Keratinocyte (primary cell): ENCODE measurements at regions not wholly inside any gene's neighbourhood (a gene's known extent, or its start where the extent isn't known, plus 50 kb on each side); places are given as distances from the start of the nearest gene placed in this dataset.

Experiments used
- DNase-seq: peaks from one replicate; pipeline ENCODE4 v3.0.0-alpha.2; 2011; ENCODE audit warnings: low read depth, missing footprints, low spot score
- FAIRE-seq: peaks from 2 replicates; lab custom pipeline; 2011; peaks lifted over from hg19 to GRCh38; lab: Jason Lieb, UNC
- H2AFZ ChIP-seq: 2 replicates; pipeline ENCODE4 v1.6.0; 2012; ENCODE audit warnings: low read length, control low read depth, inconsistent platforms; ENCODE audit not compliant: control insufficient read depth
- H3K27ac ChIP-seq: 2 replicates; pipeline ENCODE4 v1.5.1; 2011; ENCODE audit warnings: low read length; ENCODE audit not compliant: control insufficient read depth, insufficient read depth
- H3K27me3 ChIP-seq: 3 replicates; pipeline ENCODE4 v1.6.0; 2011; ENCODE audit warnings: low read length; ENCODE audit not compliant: control insufficient read depth, insufficient read depth; ENCODE audit errors: extremely low read depth
- H3K36me3 ChIP-seq, 2 experiments: 2 replicates in 1 of 2; 3 replicates in 1 of 2; pipeline ENCODE4 v1.5.1; 2011; ENCODE audit warnings: low read length in 2 of 2, mild to moderate bottlenecking in 1 of 2; ENCODE audit not compliant: control insufficient read depth in 2 of 2, insufficient read depth in 2 of 2; ENCODE audit errors: extremely low read depth in 1 of 2
- H3K4me1 ChIP-seq: 3 replicates; pipeline ENCODE4 v1.5.1; 2011; ENCODE audit warnings: low read length; ENCODE audit not compliant: control insufficient read depth, insufficient read depth; ENCODE audit errors: extremely low read depth
- H3K4me2 ChIP-seq: 3 replicates; pipeline ENCODE4 v1.6.0; 2011; ENCODE audit warnings: low read depth, low read length; ENCODE audit not compliant: control insufficient read depth, insufficient read depth; ENCODE audit errors: extremely low read depth
- H3K4me3 ChIP-seq, 3 experiments: fragments of 200-600 bp in 1 of 3; sonication (generic) in 1 of 3; 2 replicates in 2 of 3; 3 replicates in 1 of 3; pipeline ENCODE4 v1.5.1; 2011 to 2016; ENCODE audit warnings: low read length in 3 of 3, mild to moderate bottlenecking in 3 of 3, control low read depth in 2 of 3, inconsistent platforms in 1 of 3, low read depth in 1 of 3, mixed read lengths in 1 of 3, mixed run types in 1 of 3, moderate library complexity in 1 of 3; ENCODE audit not compliant: control insufficient read depth in 2 of 3, insufficient read depth in 2 of 3; ENCODE audit errors: extremely low read depth in 1 of 3
- H3K79me2 ChIP-seq: 2 replicates; pipeline ENCODE4 v1.6.0; 2012; ENCODE audit warnings: low read length; ENCODE audit not compliant: control insufficient read depth, insufficient read depth
- H3K9ac ChIP-seq: 3 replicates; pipeline ENCODE4 v1.6.0; 2011; ENCODE audit warnings: low read length; ENCODE audit not compliant: control insufficient read depth, insufficient read depth; ENCODE audit errors: extremely low read depth
- H3K9me1 ChIP-seq: 3 replicates; pipeline ENCODE4 v1.6.0; 2011; ENCODE audit warnings: low read length; ENCODE audit not compliant: control insufficient read depth, insufficient read depth; ENCODE audit errors: extremely low read depth
- H3K9me3 ChIP-seq: 2 replicates; pipeline ENCODE4 v1.5.1; 2012; ENCODE audit warnings: low read depth, low read length; ENCODE audit not compliant: control insufficient read depth
- H4K20me1 ChIP-seq: 3 replicates; pipeline ENCODE4 v1.6.0; 2011; ENCODE audit warnings: low read length; ENCODE audit not compliant: control insufficient read depth, insufficient read depth; ENCODE audit errors: extremely low read depth
- EZH2 ChIP-seq: IDR thresholded peaks from one replicate; pipeline ENCODE4 v1.6.1; 2012; ENCODE audit warnings: inconsistent platforms, mild to moderate bottlenecking, low read length, moderate library complexity
- dilution Hi-C: fragments of 300-500 bp; cut with MboI; formaldehyde crosslinking; loops from one replicate; pipeline ENCODE4 v1.7.0; 2020; ENCODE audit warnings: low sequenced_read_pairs; ENCODE audit not compliant: extremely low pct_ligation_motif_present
- TF ChIP-seq, protein P1 (sequence below), 3 experiments: IDR thresholded peaks in 1 of 3; conservative IDR thresholded peaks in 1 of 3; optimal IDR thresholded peaks in 1 of 3; 2 replicates in 2 of 3; 3 replicates in 1 of 3; pipeline versions ENCODE3 to v1.5.1; 2011; ENCODE audit warnings: low read length in 3 of 3, mild to moderate bottlenecking in 3 of 3, moderate library complexity in 2 of 3, control low read depth in 1 of 3, inconsistent platforms in 1 of 3; ENCODE audit not compliant: insufficient read depth in 2 of 3; ENCODE audit errors: extremely low read depth in 1 of 3

DNA sequence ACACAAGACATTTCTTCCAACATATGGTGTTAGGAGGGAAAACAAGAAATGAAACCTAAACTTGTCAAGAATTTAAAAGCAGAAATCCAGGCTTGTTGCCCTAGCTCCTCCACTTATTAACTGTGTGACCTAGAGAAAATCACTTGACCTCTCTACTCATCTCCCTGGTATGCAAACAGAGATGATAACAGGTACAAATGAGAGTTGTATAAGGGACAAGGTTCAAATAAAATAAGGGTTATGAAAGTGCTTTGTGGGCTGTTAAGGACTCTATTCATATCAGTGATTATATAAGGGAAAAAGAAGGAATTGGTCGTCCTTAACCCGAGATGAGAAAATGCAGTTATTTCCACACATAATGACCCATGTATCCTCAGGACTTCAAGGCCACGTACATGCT lies 372.7 kb upstream of the TENM4 start:
- no peak for FAIRE-seq

DNA sequence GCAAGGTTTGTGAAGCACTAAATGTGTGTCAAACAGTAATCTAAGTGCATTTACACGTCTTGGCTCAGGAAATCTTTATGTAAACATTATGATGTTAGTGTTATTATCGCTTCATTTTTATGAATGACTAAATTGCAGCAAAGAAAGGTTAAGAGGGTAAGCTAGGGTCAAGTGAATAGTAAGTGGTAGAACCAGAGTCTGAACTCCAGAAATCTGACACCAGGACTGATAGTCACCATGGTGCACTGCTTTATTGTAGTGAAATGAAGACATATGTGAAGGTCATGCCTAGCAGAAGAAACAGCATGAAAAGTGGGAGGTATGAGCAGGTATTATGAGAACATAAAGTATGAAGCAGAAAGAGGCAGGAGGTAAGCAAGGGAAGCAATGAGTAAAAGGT lies 368.7 kb upstream of the TENM4 start:
- Histone ChIP-seq H3K36me3 (no peaks in the 10 kb centered on the region), H3K27me3 (no peaks in the 10 kb centered on the region)

More for the DNA sequence above, 372.7 kb upstream of the TENM4 start:
- H3K9ac ChIP-seq = no peak overlapping the region
- H3K4me1 ChIP-seq = no peaks in the 10 kb centered on the region
- H3K36me3 ChIP-seq = no peaks in the 10 kb centered on the region
- no peaks in the 10 kb centered on the region for H3K79me2 ChIP-seq
- H3K4me2 ChIP-seq = no peak overlapping the region
- TF ChIP-seq, protein P1, sequence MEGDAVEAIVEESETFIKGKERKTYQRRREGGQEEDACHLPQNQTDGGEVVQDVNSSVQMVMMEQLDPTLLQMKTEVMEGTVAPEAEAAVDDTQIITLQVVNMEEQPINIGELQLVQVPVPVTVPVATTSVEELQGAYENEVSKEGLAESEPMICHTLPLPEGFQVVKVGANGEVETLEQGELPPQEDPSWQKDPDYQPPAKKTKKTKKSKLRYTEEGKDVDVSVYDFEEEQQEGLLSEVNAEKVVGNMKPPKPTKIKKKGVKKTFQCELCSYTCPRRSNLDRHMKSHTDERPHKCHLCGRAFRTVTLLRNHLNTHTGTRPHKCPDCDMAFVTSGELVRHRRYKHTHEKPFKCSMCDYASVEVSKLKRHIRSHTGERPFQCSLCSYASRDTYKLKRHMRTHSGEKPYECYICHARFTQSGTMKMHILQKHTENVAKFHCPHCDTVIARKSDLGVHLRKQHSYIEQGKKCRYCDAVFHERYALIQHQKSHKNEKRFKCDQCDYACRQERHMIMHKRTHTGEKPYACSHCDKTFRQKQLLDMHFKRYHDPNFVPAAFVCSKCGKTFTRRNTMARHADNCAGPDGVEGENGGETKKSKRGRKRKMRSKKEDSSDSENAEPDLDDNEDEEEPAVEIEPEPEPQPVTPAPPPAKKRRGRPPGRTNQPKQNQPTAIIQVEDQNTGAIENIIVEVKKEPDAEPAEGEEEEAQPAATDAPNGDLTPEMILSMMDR (optimal IDR thresholded peaks at IDR 0.05 in 1 of 3, IDR thresholded peaks at IDR 0.05 in 1 of 3, conservative IDR thresholded peaks at IDR 0.05 in 1 of 3; ENCODE audit: extremely low read depth in 1 of 3, insufficient read depth in 2 of 3, low read length in 3 of 3) = no peak
- no peak for DNase-seq
- no peak overlapping the region for H2AFZ ChIP-seq
- H3K27me3 ChIP-seq = no peaks in the 10 kb centered on the region
- no peak overlapping the region for H3K4me3 ChIP-seq
- H3K9me3 ChIP-seq = no peaks in the 10 kb centered on the region
- no peak overlapping the region for H3K27ac ChIP-seq
- dilution Hi-C loops = no loop called here
- H3K9me1 ChIP-seq = no peaks in the 10 kb centered on the region
- no peaks in the 10 kb centered on the region for H4K20me1 ChIP-seq

More for the DNA sequence above, 368.7 kb upstream of the TENM4 start:
- dilution Hi-C loops = no loop called here
- Histone ChIP-seq H3K4me1 (no peaks in the 10 kb centered on the region), H3K4me3 (no peak overlapping the region), H3K79me2 (no peaks in the 10 kb centered on the region), H3K9me1 (no peaks in the 10 kb centered on the region), H3K9me3 (no peaks in the 10 kb centered on the region), H2AFZ (no peak overlapping the region), H4K20me1 (no peaks in the 10 kb centered on the region), H3K9ac (no peak overlapping the region), H3K27ac (no peak overlapping the region), H3K4me2 (no peak overlapping the region)
- DNase-seq = no peak
- TF ChIP-seq, protein P1 (optimal IDR thresholded peaks at IDR 0.05 in 1 of 3, IDR thresholded peaks at IDR 0.05 in 1 of 3, conservative IDR thresholded peaks at IDR 0.05 in 1 of 3; ENCODE audit: extremely low read depth in 1 of 3, insufficient read depth in 2 of 3, low read length in 3 of 3) = no peak
- TF ChIP-seq EZH2 = no peak
- no peak for FAIRE-seq
